ENCODE measurements at regions not wholly inside any gene's neighbourhood (a gene's known extent, or its start where the extent isn't known, plus 50 kb on each side); places are given as distances from the start of the nearest gene placed in this dataset.

DNA sequence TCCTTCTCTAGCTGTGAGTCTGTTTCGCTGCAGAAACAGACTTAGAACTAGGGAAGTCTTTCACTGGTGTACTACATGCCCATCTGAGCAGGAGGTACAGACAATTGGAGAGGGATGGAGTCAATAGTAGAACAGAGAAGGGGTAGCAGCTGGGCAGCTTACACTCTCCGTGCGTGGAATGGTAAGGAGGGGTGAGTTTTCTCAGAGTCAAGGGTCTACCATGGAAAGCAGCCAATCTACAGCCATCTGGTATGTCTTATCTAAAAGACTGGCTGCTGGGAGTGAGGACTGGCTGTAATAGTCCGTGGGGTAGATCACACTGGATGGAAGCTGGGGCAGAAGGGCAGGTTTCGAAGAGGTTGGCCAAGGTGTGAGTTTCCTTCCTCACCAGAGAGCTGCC, 137.3 kb upstream of the TENM4 start:
- FAIRE-seq (no peak), DNase-seq (ENCODE audit: low read depth in 1 of 2, low spot score in 2 of 2) (no peak)
- POLR2A ChIA-PET (ENCODE audit: partially characterized antibody) = no interaction called here
- Histone ChIP-seq H3K4me2 (ENCODE audit: insufficient read depth in 1 of 2, low read depth in 2 of 2, low read length in 2 of 2) (no peak overlapping the region), H4K91ac (replicated peaks; ENCODE audit: insufficient read length, low read length) (no peak overlapping the region), H4K5ac (ENCODE audit: insufficient read length, low read depth, low read length) (no peak overlapping the region), H3K27ac (ENCODE audit: low read depth, low read length) (no peak overlapping the region), H2BK120ac (replicated peaks; ENCODE audit: low read depth, low read length) (no peak overlapping the region), H2BK12ac (ENCODE audit: low read depth, low read length) (no peak overlapping the region), H2BK20ac (ENCODE audit: low read length) (no peak overlapping the region), H2AFZ (ENCODE audit: low read length) (no peak overlapping the region), H3K36me3 (ENCODE audit: control insufficient read depth in 2 of 4, insufficient read depth in 4 of 4, low read length in 3 of 4) (no peaks in the 10 kb centered on the region), H3K4me3 (ENCODE audit: extremely low read depth in 1 of 4, insufficient read depth in 2 of 4, low read depth in 3 of 4, low read length in 4 of 4) (no peak overlapping the region), H2BK15ac (ENCODE audit: low read length) (no peak overlapping the region; the same call in 1 of the 2 replicates), H3K4ac (replicated peaks; ENCODE audit: insufficient read length, low read depth, low read length) (no peak overlapping the region), H4K20me1 (replicated peaks in 1 of 2; ENCODE audit: control insufficient read depth in 1 of 2, insufficient read depth in 2 of 2, low read length in 2 of 2) (no peaks in the 10 kb centered on the region), H3K14ac (ENCODE audit: insufficient read length) (no peak overlapping the region), H3K56ac (replicated peaks; ENCODE audit: insufficient read length, low read depth, low read length) (no peak overlapping the region), H3K27me3 (replicated peaks in 1 of 4; ENCODE audit: control insufficient read depth in 3 of 4, extremely low read depth in 1 of 4, insufficient read depth in 3 of 4, low read length in 3 of 4) (no peaks in the 10 kb centered on the region), H3K9me3 (ENCODE audit: insufficient read depth in 2 of 2, low read depth in 1 of 2, low read length in 1 of 2) (no peaks in the 10 kb centered on the region), H3K23ac (ENCODE audit: insufficient read length) (no peak overlapping the region), H2AK5ac (ENCODE audit: low read depth, low read length) (no peak overlapping the region), H3K4me1 (replicated peaks in 1 of 4; ENCODE audit: control insufficient read depth in 3 of 4, insufficient read depth in 4 of 4, low read length in 3 of 4) (no peaks in the 10 kb centered on the region), H3K79me1 (ENCODE audit: low read depth, low read length) (no peaks in the 10 kb centered on the region), H4K8ac (ENCODE audit: extremely low read depth, insufficient read depth, low read length) (no peak overlapping the region), H2BK5ac (ENCODE audit: low read depth, low read length) (no peak overlapping the region), H3K23me2 (ENCODE audit: low read depth, low read length) (no peaks in the 10 kb centered on the region), H3K9ac (replicated peaks in 1 of 4; ENCODE audit: extremely low read depth in 1 of 4, low read depth in 3 of 4, low read length in 3 of 4) (no peak overlapping the region), H3K79me2 (ENCODE audit: control insufficient read depth in 1 of 2, insufficient read depth in 2 of 2, low read length in 2 of 2) (no peaks in the 10 kb centered on the region), H3K18ac (ENCODE audit: extremely low read depth, low read length) (no peak overlapping the region)
- 82% methylated on average over 5 of the region's 5 CpGs; no CpG with 5 or more reads in 1 of the 2 experiments for WGBS, 2 experiments (ENCODE audit: extremely low coverage in 1 of 2, insufficient coverage in 1 of 2, insufficient read length in 1 of 2, insufficient replicate concordance in 2 of 2, low coverage in 1 of 2, low lambda C conversion rate in 2 of 2, missing lambda C conversion rate in 1 of 2)
- TF ChIP-seq PHF8 (conservative IDR thresholded peaks at IDR 0.05; ENCODE audit: low read depth, low read length) = no peak
- TF ChIP-seq GABPA (IDR thresholded peaks at IDR 0.05; ENCODE audit: borderline replicate concordance, insufficient read depth, low read length) = no peak
- TF ChIP-seq RFX5 (IDR thresholded peaks at IDR 0.05; ENCODE audit: borderline replicate concordance, low read depth, low read length) = no peak
- TF ChIP-seq SAP30 (IDR thresholded peaks at IDR 0.05; ENCODE audit: insufficient read depth, insufficient replicate concordance, low read length) = no peak
- no peak for TF ChIP-seq TAF7 (optimal IDR thresholded peaks at IDR 0.05; ENCODE audit: borderline replicate concordance, low read depth, low read length)
- TF ChIP-seq POLR2A (IDR thresholded peaks at IDR 0.05; ENCODE audit: control extremely low read depth in 1 of 2, low read depth in 2 of 2, low read length in 2 of 2) = no peak
- no peak for TF ChIP-seq SP4 (IDR thresholded peaks at IDR 0.05; ENCODE audit: low read length)
- TF ChIP-seq SIX5 (IDR thresholded peaks at IDR 0.05; ENCODE audit: low read depth, low read length) = no peak
- TF ChIP-seq CHD2 (IDR thresholded peaks at IDR 0.05; ENCODE audit: low read length) = no peak
- TF ChIP-seq YY1 (IDR thresholded peaks at IDR 0.05; ENCODE audit: low read depth, low read length) = no peak
- TF ChIP-seq RXRA (IDR thresholded peaks at IDR 0.05; ENCODE audit: insufficient read depth, low read depth, low read length) = no peak
- TF ChIP-seq NANOG (IDR thresholded peaks at IDR 0.05; ENCODE audit: insufficient read depth, low read depth, low read length, poor library complexity, severe bottlenecking) = no peak
- no peak for TF ChIP-seq CBX8 (IDR thresholded peaks at IDR 0.05; ENCODE audit: borderline replicate concordance, low read depth, low read length)
- TF ChIP-seq KDM1A (IDR thresholded peaks at IDR 0.05; ENCODE audit: borderline replicate concordance, low read length) = no peak
- CTCF ChIA-PET (ENCODE audit: partially characterized antibody) = interaction anchor here (0.6 to 1.7 kb wide), 5 partner anchors 9 to 83 kb away, joined by 3 to 6 read pairs (median 3); no protein-coding TSS in a partner anchor

Measured in H1 (cell line).